ENCODE measurements at regions not wholly inside any gene's neighbourhood (a gene's known extent, or its start where the extent isn't known, plus 50 kb on each side); places are given as distances from the start of the nearest gene placed in this dataset.

- ChIA-PET CTCF (ENCODE audit: low intra/inter-chr PET ratio) (no interaction called here), POLR2A (no interaction called here)
- no peaks in the 10 kb centered on the region for H3K27me3 ChIP-seq (ENCODE audit: control insufficient read depth in 2 of 2, insufficient read depth in 2 of 2, low read length in 2 of 2)
- no peaks in the 10 kb centered on the region for H3K36me3 ChIP-seq (ENCODE audit: control insufficient read depth, insufficient read depth, low read length)
- intact Hi-C loops (cut with micrococcal nuclease) (no loop called here), in situ Hi-C loops (cut with MboI) (no loop called here)
- no peak for DNase-seq (ENCODE audit: extremely low read depth in 1 of 4, low spot score in 3 of 4)
- H3K4me1 ChIP-seq (replicated peaks in 1 of 2; ENCODE audit: control insufficient read depth in 2 of 2, insufficient read depth in 2 of 2, low read length in 2 of 2), result no peaks in the 10 kb centered on the region
- TF ChIP-seq HMG20B (CRISPR knock-in tag; IDR thresholded peaks at IDR 0.05) (no peak), SETDB1 (IDR thresholded peaks at IDR 0.05; ENCODE audit: low read length) (no peak), SPI1 (IDR thresholded peaks at IDR 0.05; ENCODE audit: borderline replicate concordance, low read depth, low read length) (peak; percentile 45; the same call in 1 of the 2 replicates), NBN (IDR thresholded peaks at IDR 0.05; ENCODE audit: low read depth) (no peak), AFF1 (IDR thresholded peaks at IDR 0.05; ENCODE audit: low read depth in 1 of 2, partially characterized antibody in 2 of 2) (no peak), RAD21 (CRISPR knock-in tag; conservative IDR thresholded peaks at IDR 0.05 in 1 of 2, IDR thresholded peaks at IDR 0.05 in 1 of 2) (no peak)
- H3K9me3 ChIP-seq (replicated peaks; ENCODE audit: control insufficient read depth, insufficient read depth, low read depth, low read length), result peaks cover 2% of the 10 kb centered on the region; the same call in 1 of the 2 replicates
- 0% methylated on average over 1 of the region's 1 CpG for WGBS (ENCODE audit: insufficient coverage, low coverage, missing lambda C conversion rate)
- no peak overlapping the region for H3K27ac ChIP-seq (ENCODE audit: extremely low read depth, low read depth, low read length)
- H2AFZ ChIP-seq (ENCODE audit: low read depth, low read length), result no peak overlapping the region
- no peak overlapping the region for H3K4me3 ChIP-seq
- H4K20me1 ChIP-seq (replicated peaks; ENCODE audit: control insufficient read depth, insufficient read depth, low read length), result no peaks in the 10 kb centered on the region
- H3K9ac ChIP-seq (ENCODE audit: insufficient read depth in 1 of 2, low read depth in 2 of 2, low read length in 2 of 2), result no peak overlapping the region
- H3K4me2 ChIP-seq (ENCODE audit: insufficient read depth, low read length), result no peak overlapping the region
- no peak for FAIRE-seq
- no peak for ATAC-seq
- H3K79me2 ChIP-seq (ENCODE audit: control insufficient read depth, insufficient read depth, low read length), result no peaks in the 10 kb centered on the region
- BruUV-seq (replicated peaks), result no TSS peak
- no peaks in the 10 kb centered on the region for H3K9me1 ChIP-seq (ENCODE audit: control insufficient read depth, insufficient read depth, low read length)
Measured at GRCh38 chr4:110780538-110780937, 157.7 kb upstream of the PITX2 start.
